Body of pancreas (tissue), 4 donors: ENCODE measurements at regions not wholly inside any gene's neighbourhood (a gene's known extent, or its start where the extent isn't known, plus 50 kb on each side); places are given as distances from the start of the nearest gene placed in this dataset.

Source experiments
- ATAC-seq: fragments of 150-250 bp; one replicate; pipeline ENCODE4 v1.9.1; 2016
- DNase-seq, 4 donors: peaks; one replicate each; pipeline ENCODE4 v3.0.0-alpha.2; 2019
- H3K27ac ChIP-seq, 4 donors: fragments of 200-600 bp; sonication (generic); 1 replicate in 3 of 4; 2 replicates in 1 of 4; pipeline versions ENCODE4 v1.5.1 to v1.6.1; 2016 to 2019; ENCODE audit warnings: mild to moderate bottlenecking in 1 of 4, mixed read lengths in 1 of 4, moderate library complexity in 1 of 4
- H3K27me3 ChIP-seq, 2 donors: fragments of 200-600 bp; sonication (generic); one replicate each; pipeline ENCODE4 v1.6.0; 2016; ENCODE audit warnings: mild to moderate bottlenecking in 1 of 2
- H3K36me3 ChIP-seq, 2 donors: fragments of 200-600 bp; sonication (generic); replicated peaks in 1 of 2; 2 replicates each; pipeline ENCODE4 v1.5.1; 2016; ENCODE audit warnings: low read depth in 2 of 2; ENCODE audit not compliant: insufficient read depth in 1 of 2
- H3K4me1 ChIP-seq: fragments of 200-600 bp; sonication (generic); one replicate; pipeline ENCODE4 v1.6.0; 2016
- H3K4me3 ChIP-seq, 2 donors: fragments of 200-600 bp; sonication (generic); 1 replicate in 1 of 2; 2 replicates in 1 of 2; pipeline ENCODE4 v1.5.1; 2016 to 2019
- H3K9me3 ChIP-seq, 3 donors: fragments of 200-600 bp; sonication (generic); 1 replicate in 2 of 3; 2 replicates in 1 of 3; pipeline ENCODE4 v1.5.1; 2016
- POLR2A ChIP-seq, 3 donors: fragments of 450-650 bp; IDR thresholded peaks; one replicate each; pipeline ENCODE4 v1.6.1; 2016; ENCODE audit warnings: antibody characterized with exemption in 3 of 3, mild to moderate bottlenecking in 2 of 3
- WGBS, 2 donors: methylation state at CpG; one replicate each; pipeline ENCODE4 v1.1.5; 2017; 5-methylcytosine and 5-hydroxymethylcytosine counted together
- intact Hi-C: fragments of 100-400 bp; cut with DNase I; formaldehyde crosslinking; loops from one replicate; pipeline ENCODE4 v1.15.1; 2023
- TF ChIP-seq, protein P1 (sequence below), 7 experiments: fragments of 450-650 bp in 4 of 7; fragments of 200-600 bp in 3 of 7; sonication (generic) in 3 of 7; IDR thresholded peaks; one replicate each; pipeline ENCODE4 v1.5.1; 2016 to 2019; ENCODE audit warnings: antibody characterized with exemption in 7 of 7

- no peak overlapping the region for H3K4me3 ChIP-seq
- no peak for TF ChIP-seq POLR2A (IDR thresholded peaks at IDR 0.05)
- no peak overlapping the region for H3K27ac ChIP-seq
- no peak for ATAC-seq
- H3K27me3 ChIP-seq: no peaks in the 10 kb centered on the region
- no peaks in the 10 kb centered on the region for H3K9me3 ChIP-seq
- intact Hi-C loops: no loop called here
- no peaks in the 10 kb centered on the region for H3K36me3 ChIP-seq
- no peaks in the 10 kb centered on the region for H3K4me1 ChIP-seq
- no peak for DNase-seq
These were observed 135.6 kb downstream of the BOD1 start for GRCh38 chr5:173480896-173481295.

DNA sequence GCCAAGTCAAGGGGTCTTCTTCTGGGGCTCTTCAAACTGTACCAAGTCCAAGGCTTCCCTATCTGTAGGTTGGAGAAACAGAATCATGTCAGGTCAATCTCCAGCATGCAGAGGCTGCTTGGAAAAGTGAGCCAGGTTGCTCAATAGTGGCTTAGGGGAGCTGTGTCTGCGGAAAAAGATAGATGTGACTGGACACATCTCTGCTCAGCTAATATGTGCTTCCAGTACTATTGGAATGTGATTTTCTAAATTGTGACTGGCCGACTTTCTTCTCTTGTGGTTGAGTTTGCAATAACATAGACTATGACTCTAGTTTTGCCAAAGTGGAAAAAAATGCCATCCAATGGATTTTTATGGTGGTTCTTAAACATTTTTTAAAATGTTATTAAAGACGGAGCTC lies 136.7 kb downstream of the BOD1 start:
- Histone ChIP-seq H3K4me3 (no peak overlapping the region), H3K36me3 (no peaks in the 10 kb centered on the region), H3K27me3 (no peaks in the 10 kb centered on the region), H3K9me3 (no peaks in the 10 kb centered on the region), H3K4me1 (no peaks in the 10 kb centered on the region), H3K27ac (no peak overlapping the region)
- 51 to 56% methylated on average over 3 of the region's 3 CpGs for WGBS, 2 donors
- TF ChIP-seq, protein P1, sequence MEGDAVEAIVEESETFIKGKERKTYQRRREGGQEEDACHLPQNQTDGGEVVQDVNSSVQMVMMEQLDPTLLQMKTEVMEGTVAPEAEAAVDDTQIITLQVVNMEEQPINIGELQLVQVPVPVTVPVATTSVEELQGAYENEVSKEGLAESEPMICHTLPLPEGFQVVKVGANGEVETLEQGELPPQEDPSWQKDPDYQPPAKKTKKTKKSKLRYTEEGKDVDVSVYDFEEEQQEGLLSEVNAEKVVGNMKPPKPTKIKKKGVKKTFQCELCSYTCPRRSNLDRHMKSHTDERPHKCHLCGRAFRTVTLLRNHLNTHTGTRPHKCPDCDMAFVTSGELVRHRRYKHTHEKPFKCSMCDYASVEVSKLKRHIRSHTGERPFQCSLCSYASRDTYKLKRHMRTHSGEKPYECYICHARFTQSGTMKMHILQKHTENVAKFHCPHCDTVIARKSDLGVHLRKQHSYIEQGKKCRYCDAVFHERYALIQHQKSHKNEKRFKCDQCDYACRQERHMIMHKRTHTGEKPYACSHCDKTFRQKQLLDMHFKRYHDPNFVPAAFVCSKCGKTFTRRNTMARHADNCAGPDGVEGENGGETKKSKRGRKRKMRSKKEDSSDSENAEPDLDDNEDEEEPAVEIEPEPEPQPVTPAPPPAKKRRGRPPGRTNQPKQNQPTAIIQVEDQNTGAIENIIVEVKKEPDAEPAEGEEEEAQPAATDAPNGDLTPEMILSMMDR (IDR thresholded peaks at IDR 0.05): no peak
- no peak for TF ChIP-seq POLR2A (IDR thresholded peaks at IDR 0.05)
- intact Hi-C loops: no loop called here
- ATAC-seq (no peak), DNase-seq (no peak)

DNA sequence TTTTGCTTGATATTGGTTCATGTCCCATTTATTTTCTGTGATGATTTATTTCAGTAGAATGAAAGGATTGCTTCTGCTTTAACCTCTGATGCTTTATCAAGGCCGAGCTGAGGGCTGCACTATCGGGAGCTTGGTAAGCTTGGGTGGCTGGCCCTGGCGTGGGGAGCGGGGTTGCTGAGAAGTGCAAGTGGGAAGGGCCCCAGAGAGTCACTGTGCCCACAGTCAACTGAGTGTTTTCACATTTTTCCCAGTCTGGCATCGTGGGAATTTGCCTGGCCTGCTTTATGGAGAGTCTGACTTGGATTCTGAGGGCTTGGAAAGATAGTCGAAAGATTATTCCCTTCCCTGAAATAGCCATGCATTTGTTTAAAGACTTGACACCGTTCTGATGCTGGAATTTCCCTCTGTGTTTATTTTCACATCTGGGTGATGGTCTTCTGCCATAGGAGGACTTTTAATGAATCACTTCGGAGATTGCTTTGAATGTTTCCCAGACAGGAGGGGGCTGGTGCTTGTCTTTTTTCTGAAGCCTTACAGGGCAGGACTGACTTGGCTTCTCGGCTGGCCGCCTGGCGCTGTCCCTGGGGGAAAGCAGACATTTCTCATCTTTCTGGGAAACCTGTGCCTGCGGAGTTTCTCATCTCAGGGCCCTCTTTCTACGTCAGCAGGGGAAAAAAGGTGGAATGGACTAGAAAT lies 139.0 kb downstream of the BOD1 start:
- intact Hi-C loops: no loop called here
- H3K27ac ChIP-seq: peak overlapping the region in 2 of 4 donors; percentile 3 to 22
- WGBS, 2 donors: 60 to 71% methylated on average over 13 of the region's 13 CpGs
- no peaks in the 10 kb centered on the region for H3K27me3 ChIP-seq
- no peak for ATAC-seq
- no peaks in the 10 kb centered on the region for H3K36me3 ChIP-seq
- no peak for TF ChIP-seq POLR2A (IDR thresholded peaks at IDR 0.05)
- TF ChIP-seq, protein P1 (IDR thresholded peaks at IDR 0.05): no peak
- H3K4me3 ChIP-seq: no peak overlapping the region
- DNase-seq: no peak
- H3K4me1 ChIP-seq: peaks cover 18% of the 10 kb centered on the region
- H3K9me3 ChIP-seq: no peaks in the 10 kb centered on the region

- intact Hi-C loops: no loop called here
- Histone ChIP-seq H3K27me3 (no peaks in the 10 kb centered on the region), H3K27ac (no peak overlapping the region), H3K9me3 (no peaks in the 10 kb centered on the region), H3K4me1 (peaks cover 29% of the 10 kb centered on the region), H3K36me3 (no peaks in the 10 kb centered on the region), H3K4me3 (no peak overlapping the region)
- 90 to 94% methylated on average over 2 of the region's 2 CpGs for WGBS, 2 donors
- DNase-seq (no peak), ATAC-seq (no peak)
- no peak for TF ChIP-seq POLR2A (IDR thresholded peaks at IDR 0.05)
These were observed 140.7 kb downstream of the BOD1 start for GRCh38 chr5:173475780-173476179.

- Histone ChIP-seq H3K27me3 (no peaks in the 10 kb centered on the region), H3K27ac (no peak overlapping the region), H3K9me3 (no peaks in the 10 kb centered on the region), H3K4me3 (no peak overlapping the region), H3K36me3 (no peaks in the 10 kb centered on the region), H3K4me1 (peaks cover 29% of the 10 kb centered on the region)
- DNase-seq: no peak
- no peak for ATAC-seq
- intact Hi-C loops: no loop called here
- 61 to 78% methylated on average over 5 of the region's 5 CpGs for WGBS, 2 donors
- TF ChIP-seq POLR2A (IDR thresholded peaks at IDR 0.05): no peak
- TF ChIP-seq, protein P1 (IDR thresholded peaks at IDR 0.05): no peak
These were observed 141.6 kb downstream of the BOD1 start for GRCh38 chr5:173474881-173475287.

- no peaks in the 10 kb centered on the region for H3K27me3 ChIP-seq
- peaks cover 29% of the 10 kb centered on the region for H3K4me1 ChIP-seq
- WGBS, 2 donors: 65 to 69% methylated on average over 6 of the region's 6 CpGs
- DNase-seq (peak in 1 of 4 donors; percentile 38), ATAC-seq (no peak)
- intact Hi-C loops: no loop called here
- H3K27ac ChIP-seq: peak overlapping the region; percentile 77 to 89 (median 84)
- TF ChIP-seq, protein P1 (IDR thresholded peaks at IDR 0.05): no peak
- no peak for TF ChIP-seq POLR2A (IDR thresholded peaks at IDR 0.05)
- H3K9me3 ChIP-seq: no peaks in the 10 kb centered on the region
- H3K36me3 ChIP-seq: no peaks in the 10 kb centered on the region
- H3K4me3 ChIP-seq: no peak overlapping the region
These were observed 143.2 kb downstream of the BOD1 start for GRCh38 chr5:173473288-173473687.
